Endothelial cell of umbilical vein (primary cell): ENCODE measurements at regions not wholly inside any gene's neighbourhood (a gene's known extent, or its start where the extent isn't known, plus 50 kb on each side); places are given as distances from the start of the nearest gene placed in this dataset.

Experiments
- BruUV-seq: library from RNA; stranded (reverse); fragments of 400-500 nt; replicated peaks from 2 replicates; lab custom pipeline; 2021; lab: Mats Ljungman, UMichigan
- CTCF ChIA-PET: fragments of 300-600, 350-600 bp; sonication (Branson Sonifier 250); formaldehyde crosslinking; loops from one replicate; lab custom pipeline; 2021; ENCODE audit warnings: antibody characterized with exemption, inconsistent platforms; lab: Charles Lee
- POLR2A ChIA-PET: fragments of 300-600, 350-600 bp; sonication (Branson Sonifier 250); formaldehyde crosslinking; loops from one replicate; lab custom pipeline; 2021; ENCODE audit warnings: antibody characterized with exemption, inconsistent platforms; lab: Charles Lee
- DNase-seq: peaks from one replicate; pipeline ENCODE4 v3.0.0-alpha.2; 2011; ENCODE audit warnings: low read depth, low spot score
- FAIRE-seq: peaks from 2 replicates; lab custom pipeline; 2011; peaks lifted over from hg19 to GRCh38; lab: Jason Lieb, UNC
- H2AFZ ChIP-seq: 2 replicates; pipeline ENCODE4 v1.6.0; 2012; ENCODE audit warnings: low read depth, low read length, control low read depth, inconsistent platforms
- H3K27ac ChIP-seq: 2 replicates; pipeline ENCODE4 v1.5.1; 2011; ENCODE audit warnings: low read depth, mild to moderate bottlenecking, control low read depth, low read length, moderate library complexity; ENCODE audit not compliant: insufficient read depth
- H3K27me3 ChIP-seq, 2 experiments: 2 replicates each; pipeline versions ENCODE4 v1.6.0 to v1.6.1; 2011; ENCODE audit warnings: low read length in 2 of 2, mixed read lengths in 1 of 2; ENCODE audit not compliant: control insufficient read depth in 2 of 2, insufficient read depth in 2 of 2
- H3K36me3 ChIP-seq, 2 experiments: 2 replicates in 1 of 2; 3 replicates in 1 of 2; pipeline ENCODE4 v1.5.1; 2011; ENCODE audit warnings: low read length in 2 of 2, mild to moderate bottlenecking in 1 of 2, moderate library complexity in 1 of 2; ENCODE audit not compliant: control insufficient read depth in 2 of 2, insufficient read depth in 2 of 2; ENCODE audit errors: extremely low read depth in 1 of 2
- H3K4me1 ChIP-seq: 3 replicates; pipeline ENCODE4 v1.5.1; 2011; ENCODE audit warnings: mild to moderate bottlenecking, low read length; ENCODE audit not compliant: control insufficient read depth, insufficient read depth; ENCODE audit errors: extremely low read depth
- H3K4me2 ChIP-seq: 2 replicates; pipeline ENCODE4 v1.6.1; 2011; ENCODE audit warnings: low read length, control low read depth, mixed read lengths; ENCODE audit not compliant: insufficient read depth
- H3K4me3 ChIP-seq, 3 experiments: fragments of 200-600 bp in 1 of 3; sonication (generic), shearing (Covaris generic) in 1 of 3; replicated peaks in 1 of 3; 2 replicates each; pipeline ENCODE4 v1.5.1; 2011 to 2016; ENCODE audit warnings: control low read depth in 3 of 3, low read length in 3 of 3, mild to moderate bottlenecking in 2 of 3, inconsistent platforms in 1 of 3, low read depth in 1 of 3, moderate library complexity in 1 of 3; ENCODE audit not compliant: insufficient read depth in 1 of 3
- H3K79me2 ChIP-seq: 2 replicates; pipeline ENCODE4 v1.6.0; 2012; ENCODE audit warnings: low read length, inconsistent platforms; ENCODE audit not compliant: control insufficient read depth, insufficient read depth
- H3K9ac ChIP-seq: replicated peaks from 2 replicates; pipeline ENCODE3; 2011; ENCODE audit warnings: low read length, control low read depth; ENCODE audit not compliant: insufficient read depth; ENCODE audit errors: extremely low read depth
- H3K9me1 ChIP-seq: replicated peaks from 3 replicates; pipeline ENCODE4 v1.6.0; 2011; ENCODE audit warnings: mild to moderate bottlenecking, low read length; ENCODE audit not compliant: control insufficient read depth, insufficient read depth; ENCODE audit errors: extremely low read depth
- H3K9me3 ChIP-seq: replicated peaks from 2 replicates; pipeline ENCODE4 v1.5.1; 2012; ENCODE audit warnings: low read length, inconsistent platforms; ENCODE audit not compliant: control insufficient read depth, insufficient read depth
- H4K20me1 ChIP-seq: replicated peaks from 2 replicates; pipeline ENCODE3; 2011; ENCODE audit warnings: mild to moderate bottlenecking, low read length; ENCODE audit not compliant: control insufficient read depth, insufficient read depth; ENCODE audit errors: extremely low read depth
- CTCF ChIP-seq, 2 donors: IDR thresholded peaks; 1 replicate in 1 of 2; 2 replicates in 1 of 2; pipeline ENCODE4 v1.5.1; 2011; ENCODE audit warnings: low read length in 2 of 2, mild to moderate bottlenecking in 2 of 2, moderate library complexity in 2 of 2, control low read depth in 1 of 2, inconsistent platforms in 1 of 2, low read depth in 1 of 2; ENCODE audit not compliant: insufficient read depth in 1 of 2; ENCODE audit errors: extremely low read depth in 1 of 2
- EZH2 ChIP-seq: IDR thresholded peaks from 2 replicates; pipeline ENCODE4 v1.6.1; 2012; ENCODE audit warnings: borderline replicate concordance, low read depth, mild to moderate bottlenecking, moderate library complexity, low read length, inconsistent platforms; ENCODE audit not compliant: severe bottlenecking
- FOS ChIP-seq: IDR thresholded peaks from 2 replicates; pipeline ENCODE4 v1.6.1; 2011; ENCODE audit warnings: mild to moderate bottlenecking, low read length, moderate library complexity, borderline replicate concordance; ENCODE audit not compliant: insufficient read depth
- GATA2 ChIP-seq: IDR thresholded peaks from 2 replicates; pipeline ENCODE4 v1.7.0; 2011; ENCODE audit warnings: low read depth, mild to moderate bottlenecking, moderate library complexity, mixed read lengths, low read length; ENCODE audit not compliant: insufficient read length, insufficient read depth
- JUN ChIP-seq: IDR thresholded peaks from 2 replicates; pipeline ENCODE4 v1.6.1; 2011; ENCODE audit warnings: borderline replicate concordance, low read depth; ENCODE audit not compliant: insufficient read length, insufficient read depth
- MAX ChIP-seq: IDR thresholded peaks from 2 replicates; pipeline ENCODE4 v1.6.1; 2011; ENCODE audit not compliant: insufficient read depth, insufficient read length
- MYC ChIP-seq: IDR thresholded peaks from one replicate; pipeline ENCODE4 v1.6.1; 2011; ENCODE audit warnings: mild to moderate bottlenecking, low read depth, low read length
- POLR2A ChIP-seq: IDR thresholded peaks from 2 replicates; pipeline ENCODE4 v1.6.1; 2012; ENCODE audit warnings: low read depth, mild to moderate bottlenecking, control low read depth, low read length
- POLR2AphosphoS5 ChIP-seq: IDR thresholded peaks from 2 replicates; pipeline ENCODE4 v1.6.1; 2012; ENCODE audit warnings: low read depth, mild to moderate bottlenecking, control low read depth, low read length, moderate library complexity; ENCODE audit not compliant: insufficient read depth
- dilution Hi-C: fragments of 300-500 bp; cut with MboI; formaldehyde crosslinking; loops from one replicate; pipeline ENCODE4 v1.15.0; 2019; ENCODE audit warnings: low sequenced_read_pairs; ENCODE audit not compliant: extremely low pct_ligation_motif_present
- intact Hi-C: fragments of 100-400 bp; cut with micrococcal nuclease; formaldehyde crosslinking; loops from one replicate; pipeline ENCODE4 v1.10.0; 2022

DNA sequence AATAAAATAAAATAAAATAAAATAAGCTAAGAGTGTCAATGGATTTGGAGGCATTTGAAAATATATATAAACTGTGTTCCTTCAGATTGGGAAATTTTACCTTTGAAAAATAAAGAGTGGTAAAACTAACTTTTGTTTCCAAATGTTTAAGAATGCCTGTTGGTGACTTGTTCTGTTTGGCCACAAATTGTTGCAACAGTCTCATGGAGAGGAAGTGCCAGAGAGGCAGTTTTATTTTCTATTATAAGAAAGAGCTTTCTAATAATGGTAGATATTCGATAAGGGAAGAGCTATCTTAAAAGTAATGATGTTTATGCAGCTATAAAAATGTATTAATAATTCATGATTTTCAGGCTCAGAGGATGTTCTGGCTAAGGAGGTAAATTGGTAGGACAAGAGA, 68.8 kb upstream of the MDGA2 start:
- Histone ChIP-seq H4K20me1 (no peaks in the 10 kb centered on the region), H3K79me2 (no peaks in the 10 kb centered on the region), H3K9me1 (no peaks in the 10 kb centered on the region), H3K36me3 (no peaks in the 10 kb centered on the region), H3K27me3 (no peaks in the 10 kb centered on the region), H3K4me2 (no peak overlapping the region), H3K27ac (no peak overlapping the region), H3K4me1 (no peaks in the 10 kb centered on the region), H2AFZ (no peak overlapping the region), H3K4me3 (no peak overlapping the region), H3K9me3 (no peaks in the 10 kb centered on the region), H3K9ac (no peak overlapping the region)
- dilution Hi-C loops = no loop called here
- no TSS peak for BruUV-seq
- FAIRE-seq (no peak), DNase-seq (no peak)
- POLR2A ChIA-PET = no interaction called here
- CTCF ChIA-PET = no interaction called here
- no peak for TF ChIP-seq FOS
- no peak for TF ChIP-seq MYC
- TF ChIP-seq EZH2 = no peak
- no peak for TF ChIP-seq POLR2A
- TF ChIP-seq GATA2 = no peak
- TF ChIP-seq MAX = no peak
- intact Hi-C loops = no loop called here

- H3K79me2 ChIP-seq = no peaks in the 10 kb centered on the region
- no peaks in the 10 kb centered on the region for H3K27me3 ChIP-seq
- FAIRE-seq = no peak
- no peaks in the 10 kb centered on the region for H4K20me1 ChIP-seq
- ChIA-PET POLR2A (no interaction called here), CTCF (no interaction called here)
- TF ChIP-seq POLR2AphosphoS5 (no peak), MYC (no peak), GATA2 (no peak), FOS (no peak), JUN (no peak), MAX (no peak), EZH2 (no peak), CTCF (IDR thresholded peaks at IDR 0.05; ENCODE audit: extremely low read depth in 1 of 2, insufficient read depth in 1 of 2, low read depth in 1 of 2, low read length in 2 of 2) (no peak), POLR2A (no peak)
- DNase-seq = no peak
- H3K4me3 ChIP-seq = no peak overlapping the region
- no peaks in the 10 kb centered on the region for H3K9me3 ChIP-seq
- intact Hi-C loops = no loop called here
- H3K27ac ChIP-seq = no peak overlapping the region
- no TSS peak for BruUV-seq
- dilution Hi-C loops = no loop called here
- no peaks in the 10 kb centered on the region for H3K36me3 ChIP-seq
- H2AFZ ChIP-seq = no peak overlapping the region
- no peak overlapping the region for H3K9ac ChIP-seq
- no peaks in the 10 kb centered on the region for H3K4me1 ChIP-seq
- H3K9me1 ChIP-seq = no peaks in the 10 kb centered on the region
- H3K4me2 ChIP-seq = no peak overlapping the region
Observed at GRCh38 chr14:47739541-47739940, 64.1 kb upstream of the MDGA2 start.
